ENCODE measurements at regions not wholly inside any gene's neighbourhood (a gene's known extent, or its start where the extent isn't known, plus 50 kb on each side); places are given as distances from the start of the nearest gene placed in this dataset.

- FAIRE-seq (no peak), DNase-seq (ENCODE audit: insufficient read length, low spot score) (no peak)
- TF ChIP-seq PAX5 (IDR thresholded peaks at IDR 0.05; ENCODE audit: insufficient read depth, low read length, severe bottlenecking) (no peak), SPI1 (IDR thresholded peaks at IDR 0.05; ENCODE audit: low read depth, low read length) (no peak), POLR2AphosphoS5 (IDR thresholded peaks at IDR 0.05; ENCODE audit: low read depth, low read length) (no peak)
Measured at GRCh38 chrX:69396916-69397315, 107.2 kb upstream of the NALF2 start.

- DNase-seq (ENCODE audit: insufficient read length, low spot score) (no peak), FAIRE-seq (no peak)
- no peak for TF ChIP-seq PAX5 (IDR thresholded peaks at IDR 0.05; ENCODE audit: insufficient read depth, low read length, severe bottlenecking)
- no peak for TF ChIP-seq POLR2AphosphoS5 (IDR thresholded peaks at IDR 0.05; ENCODE audit: low read depth, low read length)
- TF ChIP-seq POU2F2 (IDR thresholded peaks at IDR 0.05; ENCODE audit: low read depth, low read length): no peak
- TF ChIP-seq POLR2A (IDR thresholded peaks at IDR 0.05; ENCODE audit: low read depth, low read length): no peak
- no peak for TF ChIP-seq TAF1 (IDR thresholded peaks at IDR 0.05; ENCODE audit: low read depth, low read length)
- no peak for TF ChIP-seq SPI1 (IDR thresholded peaks at IDR 0.05; ENCODE audit: low read depth, low read length)
Measured at GRCh38 chrX:69395306-69395705, 108.8 kb upstream of the NALF2 start.

GRCh38 chrX:69389101-69389501 is 115.0 kb upstream of the NALF2 start:
- no peak for DNase-seq (ENCODE audit: insufficient read length, low spot score)
- TF ChIP-seq TAF1 (IDR thresholded peaks at IDR 0.05; ENCODE audit: low read depth, low read length): no peak
- no peak for TF ChIP-seq POLR2AphosphoS5 (IDR thresholded peaks at IDR 0.05; ENCODE audit: low read depth, low read length)
- no peak for TF ChIP-seq POU2F2 (IDR thresholded peaks at IDR 0.05; ENCODE audit: low read depth, low read length)
- no peak for TF ChIP-seq POLR2A (IDR thresholded peaks at IDR 0.05; ENCODE audit: low read depth, low read length)
- TF ChIP-seq PAX5 (IDR thresholded peaks at IDR 0.05; ENCODE audit: insufficient read depth, low read length, severe bottlenecking): no peak
- no peak for TF ChIP-seq SPI1 (IDR thresholded peaks at IDR 0.05; ENCODE audit: low read depth, low read length)
- no peak for FAIRE-seq

- FAIRE-seq (no peak), DNase-seq (ENCODE audit: insufficient read length, low spot score) (no peak)
- TF ChIP-seq PAX5 (IDR thresholded peaks at IDR 0.05; ENCODE audit: insufficient read depth, low read length, severe bottlenecking) (no peak), TAF1 (IDR thresholded peaks at IDR 0.05; ENCODE audit: low read depth, low read length) (no peak)
Measured at GRCh38 chrX:69388526-69388925, 115.6 kb upstream of the NALF2 start.

- DNase-seq (ENCODE audit: insufficient read length, low spot score) (peak; percentile 30), FAIRE-seq (no peak)
- no peak for TF ChIP-seq PAX5 (IDR thresholded peaks at IDR 0.05; ENCODE audit: insufficient read depth, low read length, severe bottlenecking)
- no peak for TF ChIP-seq SPI1 (IDR thresholded peaks at IDR 0.05; ENCODE audit: low read depth, low read length)
- TF ChIP-seq TAF1 (IDR thresholded peaks at IDR 0.05; ENCODE audit: low read depth, low read length): no peak
- no peak for TF ChIP-seq POLR2AphosphoS5 (IDR thresholded peaks at IDR 0.05; ENCODE audit: low read depth, low read length)
- no peak for TF ChIP-seq POU2F2 (IDR thresholded peaks at IDR 0.05; ENCODE audit: low read depth, low read length)
- TF ChIP-seq POLR2A (IDR thresholded peaks at IDR 0.05; ENCODE audit: low read depth, low read length): no peak
Measured at GRCh38 chrX:69387567-69388487, 116.3 kb upstream of the NALF2 start.

GRCh38 chrX:69386681-69387080 is 117.4 kb upstream of the NALF2 start:
- DNase-seq (ENCODE audit: insufficient read length, low spot score) (no peak), FAIRE-seq (no peak)
- TF ChIP-seq PAX5 (IDR thresholded peaks at IDR 0.05; ENCODE audit: insufficient read depth, low read length, severe bottlenecking) (no peak), TAF1 (IDR thresholded peaks at IDR 0.05; ENCODE audit: low read depth, low read length) (no peak), SPI1 (IDR thresholded peaks at IDR 0.05; ENCODE audit: low read depth, low read length) (no peak)

GRCh38 chrX:69379412-69379811 is 124.7 kb upstream of the NALF2 start:
- no peak for FAIRE-seq
- no peak for DNase-seq (ENCODE audit: insufficient read length, low spot score)
- TF ChIP-seq POLR2A (IDR thresholded peaks at IDR 0.05; ENCODE audit: low read depth, low read length) (no peak), POLR2AphosphoS5 (IDR thresholded peaks at IDR 0.05; ENCODE audit: low read depth, low read length) (no peak), SPI1 (IDR thresholded peaks at IDR 0.05; ENCODE audit: low read depth, low read length) (no peak), PAX5 (IDR thresholded peaks at IDR 0.05; ENCODE audit: insufficient read depth, low read length, severe bottlenecking) (no peak), TAF1 (IDR thresholded peaks at IDR 0.05; ENCODE audit: low read depth, low read length) (no peak), POU2F2 (IDR thresholded peaks at IDR 0.05; ENCODE audit: low read depth, low read length) (no peak)

- no peak for FAIRE-seq
- no peak for DNase-seq (ENCODE audit: insufficient read length, low spot score)
- TF ChIP-seq POU2F2 (IDR thresholded peaks at IDR 0.05; ENCODE audit: low read depth, low read length) (no peak), TAF1 (IDR thresholded peaks at IDR 0.05; ENCODE audit: low read depth, low read length) (no peak), SPI1 (IDR thresholded peaks at IDR 0.05; ENCODE audit: low read depth, low read length) (no peak), POLR2AphosphoS5 (IDR thresholded peaks at IDR 0.05; ENCODE audit: low read depth, low read length) (no peak), PAX5 (IDR thresholded peaks at IDR 0.05; ENCODE audit: insufficient read depth, low read length, severe bottlenecking) (no peak), POLR2A (IDR thresholded peaks at IDR 0.05; ENCODE audit: low read depth, low read length) (no peak)
Measured at GRCh38 chrX:69374569-69374968, 129.6 kb upstream of the NALF2 start.

- DNase-seq (ENCODE audit: insufficient read length, low spot score) (no peak), FAIRE-seq (no peak)
- TF ChIP-seq PAX5 (IDR thresholded peaks at IDR 0.05; ENCODE audit: insufficient read depth, low read length, severe bottlenecking): no peak
- no peak for TF ChIP-seq SPI1 (IDR thresholded peaks at IDR 0.05; ENCODE audit: low read depth, low read length)
- no peak for TF ChIP-seq POU2F2 (IDR thresholded peaks at IDR 0.05; ENCODE audit: low read depth, low read length)
Measured at GRCh38 chrX:69372435-69372834, 131.7 kb upstream of the NALF2 start.

- DNase-seq (ENCODE audit: insufficient read length, low spot score) (no peak), FAIRE-seq (no peak)
- TF ChIP-seq POLR2AphosphoS5 (IDR thresholded peaks at IDR 0.05; ENCODE audit: low read depth, low read length): no peak
- no peak for TF ChIP-seq SPI1 (IDR thresholded peaks at IDR 0.05; ENCODE audit: low read depth, low read length)
- no peak for TF ChIP-seq POLR2A (IDR thresholded peaks at IDR 0.05; ENCODE audit: low read depth, low read length)
- TF ChIP-seq PAX5 (IDR thresholded peaks at IDR 0.05; ENCODE audit: insufficient read depth, low read length, severe bottlenecking): no peak
- no peak for TF ChIP-seq TAF1 (IDR thresholded peaks at IDR 0.05; ENCODE audit: low read depth, low read length)
- TF ChIP-seq POU2F2 (IDR thresholded peaks at IDR 0.05; ENCODE audit: low read depth, low read length): no peak
Measured at GRCh38 chrX:69371159-69371558, 133.0 kb upstream of the NALF2 start.
